Thyroid gland (tissue), 4 donors: ENCODE measurements at regions not wholly inside any gene's neighbourhood (a gene's known extent, or its start where the extent isn't known, plus 50 kb on each side); places are given as distances from the start of the nearest gene placed in this dataset.

ENCODE experiments used
- DNase-seq, 2 donors: peaks; one replicate each; pipeline ENCODE4 v3.0.0-alpha.2; 2019
- H3K27ac ChIP-seq, 3 donors: fragments of 200-600 bp; sonication (generic); 1 replicate in 2 of 3; 2 replicates in 1 of 3; pipeline ENCODE4 v1.5.1; 2016 to 2019; ENCODE audit warnings: mild to moderate bottlenecking in 1 of 3, moderate library complexity in 1 of 3
- H3K27me3 ChIP-seq: fragments of 200-600 bp; sonication (generic); one replicate; pipeline ENCODE4 v1.5.1; 2019
- H3K36me3 ChIP-seq, 2 donors: fragments of 200-600 bp; sonication (generic); one replicate each; pipeline ENCODE4 v1.5.1; 2016 to 2019
- H3K4me1 ChIP-seq, 2 donors: fragments of 200-600 bp; sonication (generic); one replicate each; pipeline ENCODE4 v1.5.1; 2017 to 2019
- H3K4me3 ChIP-seq, 3 donors: fragments of 200-600 bp; sonication (generic); replicated peaks in 1 of 3; 1 replicate in 2 of 3; 2 replicates in 1 of 3; pipeline ENCODE4 v1.5.1; 2016; ENCODE audit warnings: mild to moderate bottlenecking in 1 of 3
- H3K9me3 ChIP-seq: fragments of 200-600 bp; sonication (generic); one replicate; pipeline ENCODE4 v1.5.1; 2017
- CTCF ChIP-seq, 6 experiments: fragments of 200-600 bp in 3 of 6; fragments of 450-650 bp in 3 of 6; sonication (generic) in 3 of 6; IDR thresholded peaks; one replicate each; pipeline ENCODE4 v1.5.1; 2016 to 2019; ENCODE audit warnings: antibody characterized with exemption in 6 of 6, mild to moderate bottlenecking in 2 of 6, inconsistent platforms in 1 of 6, moderate library complexity in 1 of 6
- POLR2A ChIP-seq, 2 donors: fragments of 450-650 bp; IDR thresholded peaks; one replicate each; pipeline ENCODE4 v1.6.1; 2017; ENCODE audit warnings: antibody characterized with exemption in 2 of 2, mild to moderate bottlenecking in 2 of 2, moderate library complexity in 1 of 2
- WGBS, 2 donors: methylation state at CpG; one replicate each; pipeline ENCODE4 v1.1.5; 2017; 5-methylcytosine and 5-hydroxymethylcytosine counted together
- intact Hi-C: fragments of 100-400 bp; cut with DNase I; formaldehyde crosslinking; loops from one replicate; pipeline ENCODE4 v1.15.1; 2023

GRCh38 chr10:124289851-124290795 lies 128.6 kb downstream of the OAT start:
- Histone ChIP-seq H3K9me3 (no peaks in the 10 kb centered on the region), H3K27ac (no peak overlapping the region), H3K27me3 (no peaks in the 10 kb centered on the region), H3K4me3 (no peak overlapping the region), H3K4me1 (no peaks in the 10 kb centered on the region), H3K36me3 (no peaks in the 10 kb centered on the region)
- intact Hi-C loops, result no loop called here
- DNase-seq, result no peak
- WGBS, 2 donors, result 56 to 81% methylated on average over 18 of the region's 18 CpGs
- TF ChIP-seq CTCF (IDR thresholded peaks at IDR 0.05), result no peak
- TF ChIP-seq POLR2A (IDR thresholded peaks at IDR 0.05), result no peak

- 91 to 92% methylated on average over 19 to 20 of the region's 21 CpGs for WGBS, 2 donors
- no peak overlapping the region for H3K27ac ChIP-seq
- H3K27me3 ChIP-seq, result no peaks in the 10 kb centered on the region
- intact Hi-C loops, result no loop called here
- TF ChIP-seq POLR2A (IDR thresholded peaks at IDR 0.05) (no peak), CTCF (IDR thresholded peaks at IDR 0.05) (no peak)
- H3K4me3 ChIP-seq, result no peak overlapping the region
- no peaks in the 10 kb centered on the region for H3K9me3 ChIP-seq
- H3K4me1 ChIP-seq, result no peaks in the 10 kb centered on the region
- no peaks in the 10 kb centered on the region for H3K36me3 ChIP-seq
- DNase-seq, result no peak
These were observed 129.5 kb downstream of the OAT start for GRCh38 chr10:124288928-124289850.

- Histone ChIP-seq H3K27ac (no peak overlapping the region), H3K36me3 (no peaks in the 10 kb centered on the region), H3K4me1 (no peaks in the 10 kb centered on the region), H3K27me3 (no peaks in the 10 kb centered on the region), H3K9me3 (no peaks in the 10 kb centered on the region), H3K4me3 (no peak overlapping the region)
- 87 to 88% methylated on average over 8 of the region's 8 CpGs for WGBS, 2 donors
- no peak for DNase-seq
- intact Hi-C loops, result no loop called here
- no peak for TF ChIP-seq CTCF (IDR thresholded peaks at IDR 0.05)
- no peak for TF ChIP-seq POLR2A (IDR thresholded peaks at IDR 0.05)
These were observed 130.2 kb downstream of the OAT start for GRCh38 chr10:124288486-124288885.

GRCh38 chr10:124287791-124288190 lies 130.9 kb downstream of the OAT start:
- Histone ChIP-seq H3K4me1 (no peaks in the 10 kb centered on the region), H3K27ac (no peak overlapping the region), H3K9me3 (no peaks in the 10 kb centered on the region), H3K4me3 (no peak overlapping the region), H3K27me3 (no peaks in the 10 kb centered on the region), H3K36me3 (no peaks in the 10 kb centered on the region)
- TF ChIP-seq CTCF (IDR thresholded peaks at IDR 0.05), result no peak
- TF ChIP-seq POLR2A (IDR thresholded peaks at IDR 0.05), result no peak
- DNase-seq, result no peak
- intact Hi-C loops, result no loop called here
- WGBS, 2 donors, result 88 to 95% methylated on average over 9 of the region's 9 CpGs
